K562 (cell line): ENCODE measurements at regions not wholly inside any gene's neighbourhood (a gene's known extent, or its start where the extent isn't known, plus 50 kb on each side); places are given as distances from the start of the nearest gene placed in this dataset.

Experiments
- ATAC-seq: fragments of 200-7000 bp; cut with Tn5 transposase; 3 replicates; pipeline ENCODE4 v1.9.1; 2020; ENCODE audit warnings: moderate library complexity
- BruUV-seq: library from RNA; stranded (reverse); fragments of 400-500 nt; replicated peaks from 2 replicates; lab custom pipeline; 2021; lab: Mats Ljungman, UMichigan
- CTCF ChIA-PET: fragments of 300-600 bp; formaldehyde crosslinking; extraction: SDS; loops from one replicate; lab custom pipeline; 2021; ENCODE audit warnings: low intra/inter-chr PET ratio; lab: Yijun Ruan, JAX
- POLR2A ChIA-PET: fragments of 300-600, 350-650 bp; sonication (Branson Sonifier 250); formaldehyde crosslinking; extraction: SDS; loops from one replicate; lab custom pipeline; 2021; ENCODE audit warnings: antibody characterized with exemption, inconsistent platforms; lab: Yijun Ruan, JAX
- DNase-seq, 4 experiments: peaks; one replicate each; pipeline versions ENCODE4 v3.0.0 to v3.0.0-alpha.2; 2011 to 2018; ENCODE audit warnings: low spot score in 3 of 4, mixed read lengths in 3 of 4; ENCODE audit errors: extremely low read depth in 1 of 4
- FAIRE-seq: peaks from 2 replicates; lab custom pipeline; 2011; peaks lifted over from hg19 to GRCh38; lab: Jason Lieb, UNC
- H2AFZ ChIP-seq: 2 replicates; pipeline ENCODE4 v1.6.0; 2011; ENCODE audit warnings: low read depth, low read length, control low read depth, inconsistent platforms
- H3K27ac ChIP-seq: fragments of 200-600 bp; 3 replicates; pipeline ENCODE4 v1.8.0; 2011; ENCODE audit warnings: low read depth, mild to moderate bottlenecking, control low read depth, inconsistent platforms, low read length, moderate library complexity, mixed read lengths; ENCODE audit errors: extremely low read depth
- H3K27me3 ChIP-seq, 2 experiments: fragments of 300-600 bp in 1 of 2; 2 replicates in 1 of 2; 3 replicates in 1 of 2; pipeline versions ENCODE4 v1.6.0 to v1.8.0; 2011; ENCODE audit warnings: inconsistent platforms in 2 of 2, low read length in 2 of 2, mild to moderate bottlenecking in 1 of 2, mixed read lengths in 1 of 2, moderate library complexity in 1 of 2; ENCODE audit not compliant: control insufficient read depth in 2 of 2, insufficient read depth in 2 of 2
- H3K36me3 ChIP-seq: fragments of 300-600 bp; 3 replicates; pipeline ENCODE4 v1.8.0; 2011; ENCODE audit warnings: mild to moderate bottlenecking, low read length, inconsistent platforms; ENCODE audit not compliant: control insufficient read depth, insufficient read depth
- H3K4me1 ChIP-seq, 2 experiments: fragments of 200-600 bp in 1 of 2; replicated peaks in 1 of 2; 2 replicates in 1 of 2; 3 replicates in 1 of 2; pipeline versions ENCODE4 v1.5.1 to v1.8.0; 2011; ENCODE audit warnings: inconsistent platforms in 2 of 2, low read length in 2 of 2, mild to moderate bottlenecking in 1 of 2, mixed read lengths in 1 of 2, moderate library complexity in 1 of 2; ENCODE audit not compliant: control insufficient read depth in 2 of 2, insufficient read depth in 2 of 2
- H3K4me2 ChIP-seq: 2 replicates; pipeline ENCODE4 v1.6.1; 2011; ENCODE audit warnings: low read length, control low read depth, inconsistent platforms, mixed read lengths; ENCODE audit not compliant: insufficient read depth
- H3K4me3 ChIP-seq: fragments of 200-600 bp; sonication (generic), shearing (Covaris generic); 2 replicates; pipeline ENCODE4 v1.5.1; 2016; ENCODE audit warnings: control low read depth, inconsistent platforms
- H3K79me2 ChIP-seq: fragments of 200-600 bp; 3 replicates; pipeline ENCODE4 v1.8.0; 2011; ENCODE audit warnings: low read length, inconsistent platforms; ENCODE audit not compliant: control insufficient read depth, insufficient read depth
- H3K9ac ChIP-seq, 2 experiments: 2 replicates each; pipeline versions ENCODE4 v1.6.0 to v1.6.1; 2011; ENCODE audit warnings: low read depth in 2 of 2, low read length in 2 of 2, control low read depth in 1 of 2, inconsistent platforms in 1 of 2, mild to moderate bottlenecking in 1 of 2, mixed read lengths in 1 of 2; ENCODE audit not compliant: insufficient read depth in 1 of 2
- H3K9me1 ChIP-seq: one replicate; pipeline ENCODE4 v1.6.0; 2011; ENCODE audit warnings: inconsistent platforms, mild to moderate bottlenecking, low read length, moderate library complexity; ENCODE audit not compliant: control insufficient read depth, insufficient read depth
- H3K9me3 ChIP-seq: replicated peaks from 2 replicates; pipeline ENCODE4 v1.5.1; 2011; ENCODE audit warnings: low read depth, low read length, inconsistent platforms; ENCODE audit not compliant: control insufficient read depth, insufficient read depth
- H4K20me1 ChIP-seq: replicated peaks from 2 replicates; pipeline ENCODE4 v1.6.1; 2011; ENCODE audit warnings: low read length, inconsistent platforms, mixed read lengths; ENCODE audit not compliant: control insufficient read depth, insufficient read depth
- FOXA3 ChIP-seq, 2 experiments: fragments of 450-650 bp in 1 of 2; sonication (generic) in 1 of 2; formaldehyde crosslinking; IDR thresholded peaks in 1 of 2; conservative IDR thresholded peaks in 1 of 2; 2 replicates each; pipeline versions ENCODE4 v1.4.0 to v1.8.0; 2020 to 2022; ENCODE audit warnings: mild to moderate bottlenecking in 2 of 2, missing genetic modification reagents in 1 of 2
- HDAC8 ChIP-seq: fragments of 450-650 bp; IDR thresholded peaks from 2 replicates; pipeline ENCODE4 v1.6.1; 2016; ENCODE audit warnings: mild to moderate bottlenecking, missing genetic modification characterization, moderate library complexity, missing compliant biosample characterization
- KAT2B ChIP-seq: IDR thresholded peaks from one replicate; pipeline ENCODE4 v1.6.1; 2012; ENCODE audit warnings: low read depth, mild to moderate bottlenecking, control low read depth, inconsistent platforms, low read length, moderate library complexity
- RBM17 ChIP-seq: fragments of 200-400 bp; formaldehyde crosslinking; IDR thresholded peaks from 2 replicates; pipeline ENCODE4 v1.6.1; 2017; ENCODE audit warnings: low read depth, mild to moderate bottlenecking, low read length, borderline replicate concordance
- TEAD4 ChIP-seq, 2 experiments: sonication (generic) in 1 of 2; formaldehyde crosslinking in 1 of 2; IDR thresholded peaks; 2 replicates each; pipeline versions ENCODE4 v1.6.1 to v1.8.0; 2012 to 2022; ENCODE audit warnings: borderline replicate concordance in 1 of 2, inconsistent platforms in 1 of 2, low read length in 1 of 2, mild to moderate bottlenecking in 1 of 2, missing genetic modification reagents in 1 of 2
- ZNF696 ChIP-seq: fragments of 250-450 bp; sonication (Bioruptor Pico); conservative IDR thresholded peaks from 2 replicates; pipeline ENCODE4 v1.4.0; 2020; ENCODE audit warnings: mild to moderate bottlenecking, moderate library complexity
- ZZZ3 ChIP-seq: fragments of 450-650 bp; IDR thresholded peaks from 2 replicates; pipeline ENCODE4 v1.6.1; 2016; ENCODE audit warnings: antibody characterized with exemption, mild to moderate bottlenecking, moderate library complexity
- WGBS: fragments of 100-300 bp; shearing (Covaris generic); methylation state at CpG from one replicate; pipeline ENCODE4 v1.1.6; 2016; ENCODE audit warnings: low coverage, mixed read lengths; ENCODE audit not compliant: insufficient coverage; ENCODE audit errors: missing lambda C conversion rate; 5-methylcytosine and 5-hydroxymethylcytosine counted together
- in situ Hi-C: fragments of 300-500 bp; cut with MboI; formaldehyde crosslinking; loops from 4 replicates; pipeline ENCODE4 v1.15.0; 2018; ENCODE audit warnings: inconsistent platforms, mixed read lengths
- intact Hi-C: fragments of 100-400 bp; cut with micrococcal nuclease; formaldehyde crosslinking; loops from 2 replicates; pipeline ENCODE4 v1.14.2; 2022
- TF ChIP-seq, protein P1 (sequence below): sonication (generic); formaldehyde crosslinking; IDR thresholded peaks from 2 replicates; pipeline ENCODE4 v1.8.1; 2022; ENCODE audit warnings: missing genetic modification reagents
- TF ChIP-seq, protein P2 (sequence below), 3 experiments: IDR thresholded peaks in 2 of 3; conservative IDR thresholded peaks in 1 of 3; 2 replicates each; pipeline ENCODE4 v1.5.1; 2011 to 2012; ENCODE audit warnings: low read length in 3 of 3, mild to moderate bottlenecking in 3 of 3, control low read depth in 2 of 3, improper control_type of control experiment in 1 of 3, inconsistent platforms in 1 of 3, low read depth in 1 of 3, mixed read lengths in 1 of 3, moderate library complexity in 1 of 3; ENCODE audit not compliant: insufficient read depth in 2 of 3
- TF ChIP-seq, protein P3 (sequence below): sonication (generic); formaldehyde crosslinking; IDR thresholded peaks from 2 replicates; pipeline ENCODE4 v1.8.0; 2022; ENCODE audit warnings: mild to moderate bottlenecking, missing genetic modification reagents
- TF ChIP-seq, protein P4 (sequence below): fragments of 150-350 bp; IDR thresholded peaks from 2 replicates; pipeline ENCODE4 v1.6.1; 2014; ENCODE audit warnings: low read depth, mild to moderate bottlenecking, low read length, borderline replicate concordance
- TF ChIP-seq, protein P5 (sequence below): fragments of 250-450 bp; sonication (Bioruptor Pico); IDR thresholded peaks from 2 replicates; pipeline ENCODE4 v1.4.0; 2020

DNA sequence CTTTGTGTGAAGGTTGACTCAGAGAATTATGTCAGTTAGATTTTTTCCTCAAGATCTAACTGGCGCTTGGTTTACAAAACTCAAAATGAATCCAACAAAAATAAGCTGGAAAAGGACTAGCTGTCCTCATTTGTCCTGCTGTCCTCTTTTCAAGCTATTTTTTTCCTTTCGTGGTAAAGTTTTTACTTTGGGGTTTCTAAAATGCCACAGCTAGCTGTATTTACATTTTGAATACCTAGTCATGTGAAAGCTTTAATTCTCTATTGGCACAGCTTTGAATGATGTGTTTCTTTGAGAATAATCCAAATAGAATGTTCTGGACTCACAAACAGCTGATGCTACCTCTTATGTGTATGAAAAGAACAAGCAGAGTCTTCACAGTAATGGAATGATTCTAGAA, 673.6 kb upstream of the NR5A2 start:
- FAIRE-seq (no peak), ATAC-seq (no peak), DNase-seq (no peak)
- Histone ChIP-seq H3K36me3 (no peaks in the 10 kb centered on the region), H3K27me3 (no peaks in the 10 kb centered on the region), H3K9me1 (no peaks in the 10 kb centered on the region), H3K9me3 (no peaks in the 10 kb centered on the region), H3K4me1 (no peaks in the 10 kb centered on the region), H3K79me2 (no peaks in the 10 kb centered on the region), H4K20me1 (no peaks in the 10 kb centered on the region), H3K27ac (no peak overlapping the region), H3K9ac (no peak overlapping the region), H2AFZ (no peak overlapping the region), H3K4me3 (no peak overlapping the region), H3K4me2 (no peak overlapping the region)
- POLR2A ChIA-PET: no interaction called here
- CTCF ChIA-PET: no interaction called here
- intact Hi-C loops (no loop called here), in situ Hi-C loops (no loop called here)
- no TSS peak for BruUV-seq
- 0% methylated on average over 2 of the region's 2 CpGs for WGBS
- TF ChIP-seq TEAD4 (IDR thresholded peaks at IDR 0.05; ENCODE audit: low read length): no peak
- TF ChIP-seq TEAD4 (CRISPR knock-in tag; IDR thresholded peaks at IDR 0.05; ENCODE audit: borderline replicate concordance): no peak
- TF ChIP-seq, protein P1, sequence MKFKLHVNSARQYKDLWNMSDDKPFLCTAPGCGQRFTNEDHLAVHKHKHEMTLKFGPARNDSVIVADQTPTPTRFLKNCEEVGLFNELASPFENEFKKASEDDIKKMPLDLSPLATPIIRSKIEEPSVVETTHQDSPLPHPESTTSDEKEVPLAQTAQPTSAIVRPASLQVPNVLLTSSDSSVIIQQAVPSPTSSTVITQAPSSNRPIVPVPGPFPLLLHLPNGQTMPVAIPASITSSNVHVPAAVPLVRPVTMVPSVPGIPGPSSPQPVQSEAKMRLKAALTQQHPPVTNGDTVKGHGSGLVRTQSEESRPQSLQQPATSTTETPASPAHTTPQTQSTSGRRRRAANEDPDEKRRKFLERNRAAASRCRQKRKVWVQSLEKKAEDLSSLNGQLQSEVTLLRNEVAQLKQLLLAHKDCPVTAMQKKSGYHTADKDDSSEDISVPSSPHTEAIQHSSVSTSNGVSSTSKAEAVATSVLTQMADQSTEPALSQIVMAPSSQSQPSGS (CRISPR knock-in tag): no peak
- TF ChIP-seq, protein P2, sequence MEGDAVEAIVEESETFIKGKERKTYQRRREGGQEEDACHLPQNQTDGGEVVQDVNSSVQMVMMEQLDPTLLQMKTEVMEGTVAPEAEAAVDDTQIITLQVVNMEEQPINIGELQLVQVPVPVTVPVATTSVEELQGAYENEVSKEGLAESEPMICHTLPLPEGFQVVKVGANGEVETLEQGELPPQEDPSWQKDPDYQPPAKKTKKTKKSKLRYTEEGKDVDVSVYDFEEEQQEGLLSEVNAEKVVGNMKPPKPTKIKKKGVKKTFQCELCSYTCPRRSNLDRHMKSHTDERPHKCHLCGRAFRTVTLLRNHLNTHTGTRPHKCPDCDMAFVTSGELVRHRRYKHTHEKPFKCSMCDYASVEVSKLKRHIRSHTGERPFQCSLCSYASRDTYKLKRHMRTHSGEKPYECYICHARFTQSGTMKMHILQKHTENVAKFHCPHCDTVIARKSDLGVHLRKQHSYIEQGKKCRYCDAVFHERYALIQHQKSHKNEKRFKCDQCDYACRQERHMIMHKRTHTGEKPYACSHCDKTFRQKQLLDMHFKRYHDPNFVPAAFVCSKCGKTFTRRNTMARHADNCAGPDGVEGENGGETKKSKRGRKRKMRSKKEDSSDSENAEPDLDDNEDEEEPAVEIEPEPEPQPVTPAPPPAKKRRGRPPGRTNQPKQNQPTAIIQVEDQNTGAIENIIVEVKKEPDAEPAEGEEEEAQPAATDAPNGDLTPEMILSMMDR (IDR thresholded peaks at IDR 0.05 in 2 of 3, conservative IDR thresholded peaks at IDR 0.05 in 1 of 3; ENCODE audit: insufficient read depth in 2 of 3, low read depth in 1 of 3, low read length in 3 of 3): no peak
- no peak for TF ChIP-seq HDAC8
- no peak for TF ChIP-seq RBM17
- TF ChIP-seq KAT2B: no peak
- TF ChIP-seq FOXA3 (CRISPR knock-in tag; conservative IDR thresholded peaks at IDR 0.05 in 1 of 2, IDR thresholded peaks at IDR 0.05 in 1 of 2): no peak
- TF ChIP-seq ZZZ3: no peak
- no peak for TF ChIP-seq ZNF696 (CRISPR knock-in tag)
- TF ChIP-seq, protein P3, sequence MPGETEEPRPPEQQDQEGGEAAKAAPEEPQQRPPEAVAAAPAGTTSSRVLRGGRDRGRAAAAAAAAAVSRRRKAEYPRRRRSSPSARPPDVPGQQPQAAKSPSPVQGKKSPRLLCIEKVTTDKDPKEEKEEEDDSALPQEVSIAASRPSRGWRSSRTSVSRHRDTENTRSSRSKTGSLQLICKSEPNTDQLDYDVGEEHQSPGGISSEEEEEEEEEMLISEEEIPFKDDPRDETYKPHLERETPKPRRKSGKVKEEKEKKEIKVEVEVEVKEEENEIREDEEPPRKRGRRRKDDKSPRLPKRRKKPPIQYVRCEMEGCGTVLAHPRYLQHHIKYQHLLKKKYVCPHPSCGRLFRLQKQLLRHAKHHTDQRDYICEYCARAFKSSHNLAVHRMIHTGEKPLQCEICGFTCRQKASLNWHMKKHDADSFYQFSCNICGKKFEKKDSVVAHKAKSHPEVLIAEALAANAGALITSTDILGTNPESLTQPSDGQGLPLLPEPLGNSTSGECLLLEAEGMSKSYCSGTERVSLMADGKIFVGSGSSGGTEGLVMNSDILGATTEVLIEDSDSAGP (CRISPR knock-in tag): no peak
- TF ChIP-seq, protein P4, sequence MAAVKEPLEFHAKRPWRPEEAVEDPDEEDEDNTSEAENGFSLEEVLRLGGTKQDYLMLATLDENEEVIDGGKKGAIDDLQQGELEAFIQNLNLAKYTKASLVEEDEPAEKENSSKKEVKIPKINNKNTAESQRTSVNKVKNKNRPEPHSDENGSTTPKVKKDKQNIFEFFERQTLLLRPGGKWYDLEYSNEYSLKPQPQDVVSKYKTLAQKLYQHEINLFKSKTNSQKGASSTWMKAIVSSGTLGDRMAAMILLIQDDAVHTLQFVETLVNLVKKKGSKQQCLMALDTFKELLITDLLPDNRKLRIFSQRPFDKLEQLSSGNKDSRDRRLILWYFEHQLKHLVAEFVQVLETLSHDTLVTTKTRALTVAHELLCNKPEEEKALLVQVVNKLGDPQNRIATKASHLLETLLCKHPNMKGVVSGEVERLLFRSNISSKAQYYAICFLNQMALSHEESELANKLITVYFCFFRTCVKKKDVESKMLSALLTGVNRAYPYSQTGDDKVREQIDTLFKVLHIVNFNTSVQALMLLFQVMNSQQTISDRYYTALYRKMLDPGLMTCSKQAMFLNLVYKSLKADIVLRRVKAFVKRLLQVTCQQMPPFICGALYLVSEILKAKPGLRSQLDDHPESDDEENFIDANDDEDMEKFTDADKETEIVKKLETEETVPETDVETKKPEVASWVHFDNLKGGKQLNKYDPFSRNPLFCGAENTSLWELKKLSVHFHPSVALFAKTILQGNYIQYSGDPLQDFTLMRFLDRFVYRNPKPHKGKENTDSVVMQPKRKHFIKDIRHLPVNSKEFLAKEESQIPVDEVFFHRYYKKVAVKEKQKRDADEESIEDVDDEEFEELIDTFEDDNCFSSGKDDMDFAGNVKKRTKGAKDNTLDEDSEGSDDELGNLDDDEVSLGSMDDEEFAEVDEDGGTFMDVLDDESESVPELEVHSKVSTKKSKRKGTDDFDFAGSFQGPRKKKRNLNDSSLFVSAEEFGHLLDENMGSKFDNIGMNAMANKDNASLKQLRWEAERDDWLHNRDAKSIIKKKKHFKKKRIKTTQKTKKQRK: no peak
- TF ChIP-seq, protein P5, sequence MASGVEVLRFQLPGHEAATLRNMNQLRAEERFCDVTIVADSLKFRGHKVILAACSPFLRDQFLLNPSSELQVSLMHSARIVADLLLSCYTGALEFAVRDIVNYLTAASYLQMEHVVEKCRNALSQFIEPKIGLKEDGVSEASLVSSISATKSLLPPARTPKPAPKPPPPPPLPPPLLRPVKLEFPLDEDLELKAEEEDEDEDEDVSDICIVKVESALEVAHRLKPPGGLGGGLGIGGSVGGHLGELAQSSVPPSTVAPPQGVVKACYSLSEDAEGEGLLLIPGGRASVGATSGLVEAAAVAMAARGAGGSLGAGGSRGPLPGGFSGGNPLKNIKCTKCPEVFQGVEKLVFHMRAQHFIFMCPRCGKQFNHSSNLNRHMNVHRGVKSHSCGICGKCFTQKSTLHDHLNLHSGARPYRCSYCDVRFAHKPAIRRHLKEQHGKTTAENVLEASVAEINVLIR (CRISPR knock-in tag): no peak
